Thyroid gland (tissue), 4 donors: ENCODE measurements at regions not wholly inside any gene's neighbourhood (a gene's known extent, or its start where the extent isn't known, plus 50 kb on each side); places are given as distances from the start of the nearest gene placed in this dataset.

Experiments
- POLR2A ChIP-seq, 2 donors: fragments of 450-650 bp; IDR thresholded peaks; one replicate each; pipeline ENCODE4 v1.6.1; 2017; ENCODE audit warnings: antibody characterized with exemption in 2 of 2, mild to moderate bottlenecking in 2 of 2, moderate library complexity in 1 of 2
- TF ChIP-seq, protein P1 (sequence below), 6 experiments: fragments of 200-600 bp in 3 of 6; fragments of 450-650 bp in 3 of 6; sonication (generic) in 3 of 6; IDR thresholded peaks; one replicate each; pipeline ENCODE4 v1.5.1; 2016 to 2019; ENCODE audit warnings: antibody characterized with exemption in 6 of 6, mild to moderate bottlenecking in 2 of 6, inconsistent platforms in 1 of 6, moderate library complexity in 1 of 6

DNA sequence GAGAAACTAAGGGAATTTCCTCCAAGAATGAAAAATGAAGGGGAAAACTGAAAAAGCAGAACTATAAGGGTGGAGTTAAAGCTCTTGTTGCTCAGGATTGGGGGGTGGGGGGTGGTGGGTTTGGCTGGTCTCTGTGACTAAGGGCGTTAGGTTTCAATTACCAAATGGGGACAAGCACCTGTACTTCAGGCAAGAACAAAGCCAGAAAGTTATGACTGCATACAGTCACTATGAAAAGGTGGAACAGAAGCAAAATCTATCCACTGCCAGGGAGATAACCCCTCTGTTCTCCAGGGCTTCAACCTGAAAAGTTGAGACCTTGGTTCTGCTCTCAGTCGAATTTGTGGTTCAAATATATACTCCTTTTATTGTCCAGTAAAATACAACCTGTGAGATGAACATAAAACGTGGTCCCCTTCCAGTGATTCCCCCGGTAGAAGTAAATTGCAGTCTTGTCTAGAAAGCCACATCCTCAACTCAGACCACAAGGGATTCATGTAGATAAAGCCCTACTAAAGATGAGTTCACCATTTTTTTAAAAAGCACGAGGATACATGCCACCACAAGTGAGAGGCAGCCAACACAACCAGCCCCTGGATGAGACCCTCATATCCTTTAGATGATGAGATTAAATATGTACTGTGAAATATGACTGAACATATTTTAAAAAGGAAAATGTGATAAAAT is 257.1 kb upstream of the RPS6KA3 start:
- TF ChIP-seq POLR2A (IDR thresholded peaks at IDR 0.05), result no peak
- TF ChIP-seq, protein P1, sequence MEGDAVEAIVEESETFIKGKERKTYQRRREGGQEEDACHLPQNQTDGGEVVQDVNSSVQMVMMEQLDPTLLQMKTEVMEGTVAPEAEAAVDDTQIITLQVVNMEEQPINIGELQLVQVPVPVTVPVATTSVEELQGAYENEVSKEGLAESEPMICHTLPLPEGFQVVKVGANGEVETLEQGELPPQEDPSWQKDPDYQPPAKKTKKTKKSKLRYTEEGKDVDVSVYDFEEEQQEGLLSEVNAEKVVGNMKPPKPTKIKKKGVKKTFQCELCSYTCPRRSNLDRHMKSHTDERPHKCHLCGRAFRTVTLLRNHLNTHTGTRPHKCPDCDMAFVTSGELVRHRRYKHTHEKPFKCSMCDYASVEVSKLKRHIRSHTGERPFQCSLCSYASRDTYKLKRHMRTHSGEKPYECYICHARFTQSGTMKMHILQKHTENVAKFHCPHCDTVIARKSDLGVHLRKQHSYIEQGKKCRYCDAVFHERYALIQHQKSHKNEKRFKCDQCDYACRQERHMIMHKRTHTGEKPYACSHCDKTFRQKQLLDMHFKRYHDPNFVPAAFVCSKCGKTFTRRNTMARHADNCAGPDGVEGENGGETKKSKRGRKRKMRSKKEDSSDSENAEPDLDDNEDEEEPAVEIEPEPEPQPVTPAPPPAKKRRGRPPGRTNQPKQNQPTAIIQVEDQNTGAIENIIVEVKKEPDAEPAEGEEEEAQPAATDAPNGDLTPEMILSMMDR (IDR thresholded peaks at IDR 0.05), result no peak
